HUES6 (cell line): ENCODE measurements at regions not wholly inside any gene's neighbourhood (a gene's known extent, or its start where the extent isn't known, plus 50 kb on each side); places are given as distances from the start of the nearest gene placed in this dataset.

Experiments
- H3K27ac ChIP-seq: 2 replicates; pipeline ENCODE4 v1.7.0; 2013; ENCODE audit warnings: low read depth, mild to moderate bottlenecking, low read length, inconsistent platforms
- H3K27me3 ChIP-seq: 2 replicates; pipeline ENCODE4 v1.6.1; 2013; ENCODE audit warnings: low read length; ENCODE audit not compliant: control insufficient read depth, insufficient read depth
- H3K36me3 ChIP-seq: 2 replicates; pipeline ENCODE4 v1.6.1; 2013; ENCODE audit warnings: low read length; ENCODE audit not compliant: control insufficient read depth, insufficient read depth
- H3K4me1 ChIP-seq: 2 replicates; pipeline ENCODE4 v1.6.1; 2013; ENCODE audit warnings: low read length; ENCODE audit not compliant: control insufficient read depth, insufficient read depth
- H3K4me3 ChIP-seq: 2 replicates; pipeline ENCODE4 v1.5.1; 2013; ENCODE audit warnings: low read depth, low read length
- H3K9ac ChIP-seq: one replicate; pipeline ENCODE4 v1.6.1; 2013; ENCODE audit warnings: mild to moderate bottlenecking, low read length
- H3K9me3 ChIP-seq: 2 replicates; pipeline ENCODE4 v1.6.1; 2013; ENCODE audit warnings: low read depth, low read length; ENCODE audit not compliant: control insufficient read depth, insufficient read depth

DNA sequence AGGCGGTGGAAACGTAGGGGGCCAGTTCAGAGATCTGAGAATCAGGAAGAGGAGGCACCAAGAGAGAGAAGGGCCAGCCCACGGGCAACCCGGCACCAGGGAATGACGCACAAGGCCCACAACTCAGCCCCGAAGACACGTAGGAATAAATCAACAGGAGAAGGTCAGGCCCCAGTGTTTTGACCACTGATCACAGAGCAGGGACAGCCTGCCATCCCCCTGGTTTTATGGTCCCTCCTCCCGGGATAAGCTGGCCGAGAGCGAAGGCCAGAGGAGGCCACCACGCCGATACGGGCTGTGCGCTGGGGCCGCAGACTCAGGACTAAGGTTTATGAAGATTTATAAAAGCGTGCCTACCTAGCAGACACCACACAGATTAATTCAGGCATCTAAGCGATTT is 341.4 kb downstream of the ZNF516 start:
- Histone ChIP-seq H3K27me3 (no peaks in the 10 kb centered on the region), H3K4me3 (no peak overlapping the region), H3K4me1 (no peaks in the 10 kb centered on the region; the same call in 1 of the 2 replicates), H3K27ac (no peak overlapping the region), H3K9me3 (no peaks in the 10 kb centered on the region), H3K36me3 (no peaks in the 10 kb centered on the region), H3K9ac (no peak overlapping the region)

DNA sequence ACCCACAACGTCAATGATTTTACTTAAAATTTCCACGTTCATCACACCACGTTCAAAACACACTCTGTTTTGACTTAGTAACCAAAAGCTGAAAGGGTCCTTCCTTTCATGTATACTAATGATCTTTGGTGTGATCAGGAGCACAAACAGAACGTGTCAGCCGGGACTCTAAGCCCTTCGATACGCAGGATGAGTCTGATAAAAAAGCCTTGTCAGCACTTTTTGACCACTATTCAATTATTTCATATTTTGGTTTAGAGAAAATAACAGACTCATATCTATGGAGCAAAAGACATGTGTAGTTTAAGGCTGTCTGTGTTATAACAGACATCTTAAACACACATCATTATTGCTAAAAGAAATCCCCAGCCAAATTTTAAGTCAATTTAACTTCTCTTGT is 345.3 kb downstream of the ZNF516 start:
- no peak overlapping the region for H3K9ac ChIP-seq
- peaks cover 5% of the 10 kb centered on the region; the same call in 1 of the 2 replicates for H3K4me1 ChIP-seq
- H3K27ac ChIP-seq: no peak overlapping the region
- H3K4me3 ChIP-seq: no peak overlapping the region
- H3K36me3 ChIP-seq: no peaks in the 10 kb centered on the region
- H3K9me3 ChIP-seq: no peaks in the 10 kb centered on the region
- no peaks in the 10 kb centered on the region for H3K27me3 ChIP-seq

DNA sequence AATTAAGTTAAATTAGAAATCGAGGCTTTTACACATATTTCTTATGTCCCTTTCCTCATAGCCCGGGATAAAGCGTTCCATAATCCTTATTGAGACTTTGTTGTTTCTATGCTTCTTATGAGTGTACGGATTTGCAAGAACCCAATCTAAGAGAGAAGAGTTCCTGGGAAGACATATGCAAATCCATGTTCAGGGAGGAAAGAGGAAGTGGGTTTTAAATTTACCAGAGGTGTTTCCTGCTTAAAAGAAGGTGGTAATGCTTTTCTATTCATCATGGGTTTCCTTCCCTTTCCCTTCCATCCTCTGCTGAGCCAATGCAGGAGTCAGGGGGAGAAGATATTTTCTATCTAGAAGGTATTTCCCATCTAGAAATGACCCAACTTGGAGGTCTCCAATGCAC is 345.8 kb downstream of the ZNF516 start:
- Histone ChIP-seq H3K4me3 (no peak overlapping the region), H3K27me3 (no peaks in the 10 kb centered on the region)

DNA sequence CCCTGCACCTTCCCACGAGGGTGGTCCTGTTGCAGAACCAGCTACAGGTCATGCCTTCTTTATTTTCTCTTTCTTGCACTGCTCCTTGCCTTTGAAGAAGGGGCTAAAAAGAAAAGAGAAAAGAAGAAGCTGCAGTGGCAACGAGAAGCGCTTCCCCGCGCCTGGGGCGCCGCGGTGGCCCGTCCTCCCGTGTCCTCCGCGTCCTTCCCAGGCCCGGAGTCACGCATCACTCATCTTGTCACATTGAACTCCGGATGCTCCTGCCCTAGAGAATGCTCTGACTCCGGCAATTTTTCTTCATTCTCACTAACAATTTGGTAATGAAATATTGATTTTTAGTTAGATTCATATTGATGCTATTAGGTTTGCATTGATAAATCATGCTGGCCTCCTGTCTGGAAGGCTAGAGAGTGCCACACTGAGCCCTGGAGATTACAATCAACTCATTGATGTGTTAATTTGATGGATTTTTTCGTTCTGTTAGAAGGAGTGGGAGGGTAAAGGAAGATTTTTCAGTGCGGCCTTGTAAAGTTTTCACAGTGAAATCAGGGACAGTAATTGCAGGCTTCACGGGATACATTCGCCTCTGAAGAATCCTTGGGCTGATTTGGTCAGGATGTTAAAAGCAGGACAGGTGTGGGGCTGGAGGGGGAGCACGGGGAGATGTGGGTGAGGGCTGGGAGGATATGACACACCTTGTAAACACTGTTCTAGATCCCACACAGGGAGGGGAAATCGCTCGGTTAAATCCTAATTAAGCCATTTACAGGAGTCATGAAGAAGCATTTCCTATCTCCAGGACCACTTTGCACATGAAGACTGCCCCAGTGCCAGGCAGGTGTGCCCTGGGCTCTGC is 349.3 kb downstream of the ZNF516 start:
- no peaks in the 10 kb centered on the region for H3K36me3 ChIP-seq
- H3K9me3 ChIP-seq: no peaks in the 10 kb centered on the region
- peaks cover 5% of the 10 kb centered on the region; the same call in 1 of the 2 replicates for H3K4me1 ChIP-seq
- no peak overlapping the region for H3K9ac ChIP-seq
- no peak overlapping the region for H3K4me3 ChIP-seq
- H3K27me3 ChIP-seq: no peaks in the 10 kb centered on the region
- no peak overlapping the region for H3K27ac ChIP-seq

More for the DNA sequence above, 345.8 kb downstream of the ZNF516 start:
- Histone ChIP-seq H3K27ac (no peak overlapping the region), H3K9ac (no peak overlapping the region), H3K9me3 (no peaks in the 10 kb centered on the region), H3K36me3 (no peaks in the 10 kb centered on the region), H3K4me1 (peaks cover 5% of the 10 kb centered on the region; the same call in 1 of the 2 replicates)

DNA sequence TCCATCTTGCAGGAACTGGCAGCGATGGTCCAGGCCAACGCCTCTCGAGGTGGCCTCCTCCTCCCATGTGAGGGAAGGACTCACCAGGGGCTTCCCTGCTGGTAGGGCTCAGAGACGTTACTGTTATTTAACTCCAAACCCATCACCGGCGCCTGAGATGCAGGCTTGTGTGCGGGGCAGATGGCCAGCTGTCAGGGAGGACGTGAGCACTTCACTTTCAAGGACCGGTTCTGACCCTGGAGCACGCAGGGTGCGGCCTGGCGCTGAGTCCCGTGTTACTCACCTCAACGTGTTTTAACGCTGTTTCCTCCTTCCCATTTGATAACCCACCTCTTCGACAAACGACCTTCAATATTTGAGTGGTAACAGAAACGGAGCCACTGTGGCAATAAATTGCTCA is 350.2 kb downstream of the ZNF516 start:
- no peak overlapping the region for H3K27ac ChIP-seq
- no peaks in the 10 kb centered on the region for H3K27me3 ChIP-seq
- H3K4me1 ChIP-seq: peaks cover 5% of the 10 kb centered on the region; the same call in 1 of the 2 replicates

DNA sequence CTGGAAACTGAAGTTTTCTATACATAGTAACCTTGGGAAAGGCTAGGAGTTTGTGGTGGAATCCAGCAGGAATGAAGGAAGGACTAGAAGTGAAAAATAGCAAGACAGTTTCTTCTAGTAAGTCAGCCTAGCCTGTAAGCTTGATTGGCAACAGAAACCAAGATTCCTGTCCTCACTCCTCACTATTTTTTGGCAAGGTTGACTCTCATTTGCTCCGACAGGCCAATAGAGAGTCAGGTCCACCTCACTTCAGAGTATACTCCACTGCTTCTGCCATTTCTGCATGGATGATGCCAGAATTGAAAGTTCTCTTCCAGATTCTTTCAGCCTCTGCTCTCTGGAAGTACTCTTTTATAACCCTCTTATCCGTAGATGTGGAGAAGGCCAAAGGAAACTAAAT is 352.4 kb downstream of the ZNF516 start:
- Histone ChIP-seq H3K36me3 (no peaks in the 10 kb centered on the region), H3K27me3 (no peaks in the 10 kb centered on the region), H3K9ac (no peak overlapping the region), H3K9me3 (no peaks in the 10 kb centered on the region), H3K27ac (no peak overlapping the region), H3K4me3 (no peak overlapping the region), H3K4me1 (peaks cover 5% of the 10 kb centered on the region; the same call in 1 of the 2 replicates)

More for the DNA sequence above, 350.2 kb downstream of the ZNF516 start:
- H3K9ac ChIP-seq: no peak overlapping the region
- H3K9me3 ChIP-seq: no peaks in the 10 kb centered on the region
- H3K36me3 ChIP-seq: no peaks in the 10 kb centered on the region
- H3K4me3 ChIP-seq: no peak overlapping the region

- H3K27ac ChIP-seq: no peak overlapping the region
- H3K4me3 ChIP-seq: no peak overlapping the region
- H3K36me3 ChIP-seq: no peaks in the 10 kb centered on the region
- no peaks in the 10 kb centered on the region for H3K27me3 ChIP-seq
- H3K9me3 ChIP-seq: peaks cover 5% of the 10 kb centered on the region; the same call in 1 of the 2 replicates
- no peak overlapping the region for H3K9ac ChIP-seq
- no peaks in the 10 kb centered on the region for H3K4me1 ChIP-seq
These were observed 355.2 kb downstream of the ZNF516 start for GRCh38 chr18:76139844-76140243.

- H3K4me1 ChIP-seq: no peaks in the 10 kb centered on the region
- no peaks in the 10 kb centered on the region for H3K27me3 ChIP-seq
- no peak overlapping the region for H3K4me3 ChIP-seq
- no peak overlapping the region for H3K9ac ChIP-seq
- H3K27ac ChIP-seq: no peak overlapping the region
- H3K36me3 ChIP-seq: no peaks in the 10 kb centered on the region
- peaks cover 5% of the 10 kb centered on the region; the same call in 1 of the 2 replicates for H3K9me3 ChIP-seq
These were observed 357.8 kb downstream of the ZNF516 start for GRCh38 chr18:76137216-76137615.

DNA sequence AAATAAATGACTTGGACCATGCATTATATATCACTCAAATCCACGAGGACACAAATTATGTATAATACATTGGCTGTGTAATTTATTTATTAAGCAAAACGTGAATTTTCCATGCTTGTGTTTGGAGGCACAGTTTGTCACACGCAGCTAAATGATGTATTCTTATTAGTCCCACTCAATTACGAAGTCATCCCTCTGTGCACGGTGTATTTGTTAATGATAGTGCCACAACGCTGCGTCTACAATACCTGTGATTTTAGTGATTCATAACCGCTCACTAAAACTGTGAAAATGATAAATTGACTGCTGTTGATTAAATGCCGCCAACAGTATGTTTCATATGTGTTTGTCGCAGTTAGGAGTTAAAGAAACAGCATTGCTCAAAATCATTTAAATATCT is 358.3 kb downstream of the ZNF516 start:
- Histone ChIP-seq H3K36me3 (no peaks in the 10 kb centered on the region), H3K27me3 (no peaks in the 10 kb centered on the region), H3K9ac (no peak overlapping the region), H3K4me3 (no peak overlapping the region), H3K4me1 (no peaks in the 10 kb centered on the region), H3K27ac (no peak overlapping the region), H3K9me3 (peaks cover 5% of the 10 kb centered on the region; the same call in 1 of the 2 replicates)

- Histone ChIP-seq H3K9me3 (peaks cover 5% of the 10 kb centered on the region; the same call in 1 of the 2 replicates), H3K4me1 (no peaks in the 10 kb centered on the region), H3K4me3 (no peak overlapping the region), H3K36me3 (no peaks in the 10 kb centered on the region), H3K27me3 (no peaks in the 10 kb centered on the region), H3K9ac (no peak overlapping the region), H3K27ac (no peak overlapping the region)
These were observed 360.4 kb downstream of the ZNF516 start for GRCh38 chr18:76134628-76135027.

DNA sequence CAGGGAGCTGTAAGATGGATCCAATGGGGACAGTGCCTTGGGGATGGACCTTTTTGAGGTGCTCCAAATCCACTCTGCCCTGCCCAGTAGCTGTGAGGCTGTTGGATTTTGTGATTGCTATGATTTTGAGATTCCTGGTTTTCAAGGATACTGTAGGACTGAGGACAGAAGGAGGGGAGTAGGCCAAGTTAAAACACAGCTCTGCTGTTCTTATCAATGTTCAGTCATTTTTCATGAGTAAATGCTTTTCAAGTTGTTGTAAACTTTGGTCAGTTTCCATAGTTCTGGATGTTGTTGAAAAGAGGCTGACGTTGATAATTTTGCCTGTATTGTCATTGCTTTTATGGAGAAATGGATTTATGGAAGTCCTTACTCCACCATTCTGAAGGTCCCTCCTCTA is 361.2 kb downstream of the ZNF516 start:
- no peaks in the 10 kb centered on the region for H3K27me3 ChIP-seq
- H3K27ac ChIP-seq: no peak overlapping the region
- H3K4me1 ChIP-seq: no peaks in the 10 kb centered on the region
- no peak overlapping the region for H3K9ac ChIP-seq
- H3K4me3 ChIP-seq: no peak overlapping the region
- peaks cover 5% of the 10 kb centered on the region; the same call in 1 of the 2 replicates for H3K9me3 ChIP-seq
- no peaks in the 10 kb centered on the region for H3K36me3 ChIP-seq
